Natural killer cell (primary cell): ENCODE measurements at regions not wholly inside any gene's neighbourhood (a gene's known extent, or its start where the extent isn't known, plus 50 kb on each side); places are given as distances from the start of the nearest gene placed in this dataset.
"Not testable (repeated sequence)": the region's sequence is repeated elsewhere in the genome, so short reads cannot be mapped to it uniquely, and the experiment has no call there.

Experiments used
- ATAC-seq, 3 donors: fragments of 150-1000 bp in 2 of 3; fragments of 200-7000 bp in 1 of 3; cut with Tn5 transposase; 1 replicate in 1 of 3; 2 replicates in 2 of 3; pipeline ENCODE4 v1.10.0; 2021; ENCODE audit warnings: mild to moderate bottlenecking in 2 of 3, moderate library complexity in 2 of 3
- DNase-seq, 2 donors: peaks; one replicate each; pipeline versions ENCODE4 v3.0.0 to v3.0.0-alpha.2; 2013 to 2021; ENCODE audit warnings: mixed read lengths in 1 of 2
- H3K27ac ChIP-seq: one replicate; pipeline ENCODE4 v1.5.1; 2013; ENCODE audit warnings: mild to moderate bottlenecking, low read length
- H3K27me3 ChIP-seq: one replicate; pipeline ENCODE4 v1.6.1; 2013; ENCODE audit warnings: low read length; ENCODE audit not compliant: control insufficient read depth, insufficient read depth
- H3K36me3 ChIP-seq: one replicate; pipeline ENCODE4 v1.6.1; 2013; ENCODE audit warnings: low read length; ENCODE audit not compliant: control insufficient read depth, insufficient read depth
- H3K4me1 ChIP-seq: one replicate; pipeline ENCODE4 v1.6.1; 2013; ENCODE audit warnings: low read length; ENCODE audit not compliant: control insufficient read depth, insufficient read depth
- H3K4me3 ChIP-seq: one replicate; pipeline ENCODE4 v1.5.1; 2013; ENCODE audit warnings: low read length
- H3K9me3 ChIP-seq: one replicate; pipeline ENCODE4 v1.6.1; 2013; ENCODE audit warnings: low read length; ENCODE audit not compliant: control insufficient read depth, insufficient read depth
- H3K27ac Mint-ChIP-seq, 2 donors: one replicate each; pipeline ENCODE4 v1.8.0; 2022; ENCODE audit warnings: mild to moderate bottlenecking in 2 of 2, mixed read lengths in 2 of 2, moderate library complexity in 1 of 2
- H3K27me3 Mint-ChIP-seq, 2 donors: one replicate each; pipeline ENCODE4 v1.8.0; 2022; ENCODE audit warnings: low read depth in 2 of 2, mixed read lengths in 2 of 2
- H3K36me3 Mint-ChIP-seq: one replicate; pipeline ENCODE4 v1.8.0; 2022; ENCODE audit warnings: mixed read lengths
- H3K4me1 Mint-ChIP-seq, 2 donors: one replicate each; pipeline ENCODE4 v1.8.0; 2022; ENCODE audit warnings: mixed read lengths in 2 of 2
- H3K4me3 Mint-ChIP-seq: one replicate; pipeline ENCODE4 v1.8.0; 2022; ENCODE audit warnings: mild to moderate bottlenecking, moderate library complexity, mixed read lengths
- H3K9me3 Mint-ChIP-seq, 2 donors: one replicate each; pipeline ENCODE4 v1.8.0; 2022; ENCODE audit warnings: mixed read lengths in 2 of 2
- WGBS: methylation state at CpG from one replicate; pipeline ENCODE4 v1.1.7; 2013; ENCODE audit warnings: missing lambda C conversion rate; ENCODE audit not compliant: insufficient coverage; 5-methylcytosine and 5-hydroxymethylcytosine counted together
- intact Hi-C: fragments of 100-400 bp; cut with micrococcal nuclease; formaldehyde crosslinking; loops from one replicate; pipeline ENCODE4 v1.14.2; 2022
- TF ChIP-seq, protein P1 (sequence below): fragments of 200-600 bp; IDR thresholded peaks from one replicate; pipeline ENCODE4 v1.8.0; 2022; ENCODE audit warnings: antibody characterized with exemption

DNA sequence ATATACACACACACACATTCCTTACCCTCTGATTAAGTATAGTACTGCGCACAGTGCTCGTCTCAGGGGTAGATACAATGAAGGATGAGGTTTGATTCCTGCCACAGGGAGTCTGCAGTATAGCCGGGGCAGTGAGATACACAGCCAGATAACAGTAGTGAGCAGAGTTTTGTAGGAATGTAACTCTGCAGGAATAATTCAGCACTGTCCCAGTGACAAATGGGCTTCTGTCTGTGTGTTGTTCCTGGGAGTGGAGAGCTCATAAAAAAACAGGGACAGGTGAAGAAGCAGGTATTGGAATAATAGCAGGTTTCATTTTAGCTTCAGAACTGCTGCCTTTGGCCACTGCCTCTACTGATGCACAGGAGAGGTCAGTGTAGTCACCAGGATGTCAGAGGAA, 85.3 kb upstream of the OR9Q1 start:
- TF ChIP-seq, protein P1, sequence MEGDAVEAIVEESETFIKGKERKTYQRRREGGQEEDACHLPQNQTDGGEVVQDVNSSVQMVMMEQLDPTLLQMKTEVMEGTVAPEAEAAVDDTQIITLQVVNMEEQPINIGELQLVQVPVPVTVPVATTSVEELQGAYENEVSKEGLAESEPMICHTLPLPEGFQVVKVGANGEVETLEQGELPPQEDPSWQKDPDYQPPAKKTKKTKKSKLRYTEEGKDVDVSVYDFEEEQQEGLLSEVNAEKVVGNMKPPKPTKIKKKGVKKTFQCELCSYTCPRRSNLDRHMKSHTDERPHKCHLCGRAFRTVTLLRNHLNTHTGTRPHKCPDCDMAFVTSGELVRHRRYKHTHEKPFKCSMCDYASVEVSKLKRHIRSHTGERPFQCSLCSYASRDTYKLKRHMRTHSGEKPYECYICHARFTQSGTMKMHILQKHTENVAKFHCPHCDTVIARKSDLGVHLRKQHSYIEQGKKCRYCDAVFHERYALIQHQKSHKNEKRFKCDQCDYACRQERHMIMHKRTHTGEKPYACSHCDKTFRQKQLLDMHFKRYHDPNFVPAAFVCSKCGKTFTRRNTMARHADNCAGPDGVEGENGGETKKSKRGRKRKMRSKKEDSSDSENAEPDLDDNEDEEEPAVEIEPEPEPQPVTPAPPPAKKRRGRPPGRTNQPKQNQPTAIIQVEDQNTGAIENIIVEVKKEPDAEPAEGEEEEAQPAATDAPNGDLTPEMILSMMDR: no peak
- Histone ChIP-seq H3K36me3 (no peaks in the 10 kb centered on the region), H3K4me3 (no peak overlapping the region), H3K27me3 (no peaks in the 10 kb centered on the region), H3K27ac (no peak overlapping the region), H3K9me3 (no peaks in the 10 kb centered on the region), H3K4me1 (no peaks in the 10 kb centered on the region)
- Mint-ChIP-seq H3K4me3 (no peak overlapping the region), H3K9me3 (no peaks in the 10 kb centered on the region), H3K27me3 (peaks cover 0 to 6% of the 10 kb centered on the region in 2 donors), H3K27ac (no peak overlapping the region), H3K4me1 (no peaks in the 10 kb centered on the region), H3K36me3 (no peaks in the 10 kb centered on the region)
- ATAC-seq: no peak
- WGBS: 66% methylated on average over 3 of the region's 3 CpGs
- intact Hi-C loops: no loop called here
- no peak for DNase-seq

DNA sequence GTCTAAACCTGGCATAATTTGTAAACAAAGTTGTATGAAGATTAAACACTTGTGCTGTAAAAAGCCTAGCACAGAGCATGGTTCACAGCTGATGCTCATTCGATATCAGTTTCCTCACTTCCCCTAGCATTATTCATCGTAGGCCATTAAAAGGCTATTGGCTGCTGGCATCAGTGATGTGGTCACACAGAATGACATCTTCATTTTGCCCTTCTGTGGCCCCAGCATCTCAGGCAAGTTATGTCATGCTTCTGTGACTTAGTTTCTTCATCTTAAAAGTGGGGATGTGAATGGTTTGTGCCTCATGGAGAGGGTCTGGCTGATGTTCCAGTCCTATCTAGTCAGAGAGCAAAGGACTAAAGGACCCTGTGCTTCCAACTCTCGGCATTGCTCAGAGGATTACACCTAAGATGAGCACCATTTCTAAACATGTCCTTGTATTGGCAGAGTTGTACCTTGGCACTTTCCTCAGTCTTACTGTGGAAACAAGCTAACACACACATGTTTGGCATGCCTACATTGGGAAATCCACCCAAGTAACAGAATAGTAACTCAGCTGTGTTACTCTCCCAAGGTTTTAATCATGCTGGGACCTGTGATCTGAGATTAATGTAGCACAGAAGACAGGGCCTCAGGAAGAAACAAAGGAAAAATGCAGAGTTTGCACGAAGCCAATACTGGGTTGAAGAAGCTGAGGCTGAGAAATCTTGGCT, 83.5 kb upstream of the OR9Q1 start:
- TF ChIP-seq, protein P1: no peak
- no peaks in the 10 kb centered on the region for H3K4me1 ChIP-seq
- no peaks in the 10 kb centered on the region for H3K9me3 ChIP-seq
- DNase-seq: no peak
- intact Hi-C loops: no loop called here
- H3K4me3 Mint-ChIP-seq: no peak overlapping the region
- no peak for ATAC-seq
- no peaks in the 10 kb centered on the region for H3K36me3 Mint-ChIP-seq
- H3K4me1 Mint-ChIP-seq: no peaks in the 10 kb centered on the region
- no peaks in the 10 kb centered on the region for H3K36me3 ChIP-seq
- H3K27ac Mint-ChIP-seq: no peak overlapping the region
- no peaks in the 10 kb centered on the region for H3K9me3 Mint-ChIP-seq
- 77% methylated on average over 4 of the region's 4 CpGs for WGBS
- H3K27me3 ChIP-seq: no peaks in the 10 kb centered on the region
- H3K4me3 ChIP-seq: no peak overlapping the region
- H3K27ac ChIP-seq: no peak overlapping the region
- peaks cover 0 to 6% of the 10 kb centered on the region in 2 donors for H3K27me3 Mint-ChIP-seq

DNA sequence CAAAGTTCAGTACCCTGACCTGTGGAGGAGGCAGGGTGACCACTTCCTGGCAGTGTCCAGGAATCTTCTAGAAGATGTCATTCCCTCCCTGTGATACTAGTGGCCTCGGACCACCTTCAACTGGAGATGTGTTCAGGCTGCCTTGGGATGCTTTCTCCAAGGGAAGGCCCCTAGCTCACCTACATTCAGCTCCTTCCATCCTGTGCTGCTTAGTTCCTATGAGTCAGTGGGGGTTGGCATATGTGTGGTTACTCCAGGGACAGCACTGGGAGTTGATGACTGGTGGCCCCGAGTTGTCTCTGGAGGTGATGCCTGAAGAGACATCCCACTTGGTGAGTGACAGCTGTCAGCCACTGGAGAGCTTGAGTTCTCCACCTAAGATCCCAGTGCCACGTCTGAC, 81.8 kb upstream of the OR9Q1 start:
- Mint-ChIP-seq H3K36me3 (no peaks in the 10 kb centered on the region), H3K9me3 (peaks cover 0 to 3% of the 10 kb centered on the region in 2 donors), H3K27me3 (peaks cover 0 to 6% of the 10 kb centered on the region in 2 donors), H3K4me1 (no peaks in the 10 kb centered on the region), H3K27ac (no peak overlapping the region), H3K4me3 (no peak overlapping the region)
- ATAC-seq: no peak
- Histone ChIP-seq H3K27me3 (no peaks in the 10 kb centered on the region), H3K27ac (no peak overlapping the region), H3K36me3 (no peaks in the 10 kb centered on the region), H3K9me3 (no peaks in the 10 kb centered on the region), H3K4me3 (no peak overlapping the region), H3K4me1 (no peaks in the 10 kb centered on the region)
- TF ChIP-seq, protein P1: no peak
- intact Hi-C loops: no loop called here
- WGBS: 62% methylated on average over 3 of the region's 3 CpGs
- DNase-seq: no peak

DNA sequence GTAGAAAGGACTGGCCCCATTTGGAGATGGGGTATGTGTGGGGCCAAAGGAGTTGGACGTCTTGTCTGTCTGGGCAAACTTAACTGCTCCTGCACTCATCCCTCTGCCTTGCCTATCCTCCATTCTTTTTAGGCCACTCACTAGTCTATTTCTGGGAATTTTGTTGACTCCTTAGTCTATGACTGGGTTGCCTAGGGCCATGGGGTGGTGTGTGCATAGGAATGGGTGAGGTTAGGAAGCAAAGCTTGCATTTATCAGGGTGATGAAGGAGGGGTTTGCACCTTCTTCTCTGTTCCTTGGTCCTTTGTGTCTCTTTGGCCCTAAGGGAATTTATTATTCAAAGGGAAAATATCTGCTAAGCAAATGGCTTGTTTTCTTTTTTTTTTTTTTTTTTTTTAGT, 80.9 kb upstream of the OR9Q1 start:
- Mint-ChIP-seq H3K27me3 (peaks cover 0 to 6% of the 10 kb centered on the region in 2 donors), H3K4me1 (no peaks in the 10 kb centered on the region), H3K9me3 (peaks cover 0 to 3% of the 10 kb centered on the region in 2 donors), H3K27ac (no peak overlapping the region), H3K36me3 (no peaks in the 10 kb centered on the region), H3K4me3 (no peak overlapping the region)
- H3K27ac ChIP-seq: no peak overlapping the region
- no peaks in the 10 kb centered on the region for H3K4me1 ChIP-seq
- WGBS: 57% methylated on average over 1 of the region's 1 CpG
- DNase-seq (no peak), ATAC-seq (no peak)
- no peak overlapping the region for H3K4me3 ChIP-seq
- no peaks in the 10 kb centered on the region for H3K36me3 ChIP-seq
- no peaks in the 10 kb centered on the region for H3K9me3 ChIP-seq
- H3K27me3 ChIP-seq: no peaks in the 10 kb centered on the region
- TF ChIP-seq, protein P1: no peak
- intact Hi-C loops: no loop called here

DNA sequence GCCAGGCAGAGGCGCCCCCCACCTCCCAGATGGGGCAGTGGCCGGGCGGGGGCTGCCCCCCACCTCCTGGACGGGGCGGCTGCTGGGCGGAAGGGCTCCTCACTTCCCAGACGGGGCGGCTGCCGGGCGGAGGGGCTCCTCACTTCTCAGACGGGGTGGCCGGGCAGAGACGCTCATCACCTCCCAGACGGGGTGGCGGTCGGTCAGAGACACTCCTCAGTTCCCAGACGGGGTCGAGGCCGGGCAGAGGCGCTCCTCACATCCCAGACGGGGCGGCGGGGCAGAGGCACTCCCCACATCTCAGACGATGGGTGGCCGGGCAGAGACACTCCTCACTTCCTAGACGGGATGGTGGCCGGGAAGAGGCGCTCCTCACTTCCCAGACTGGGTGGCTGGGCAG, 79.9 kb upstream of the OR9Q1 start:
- H3K4me1 Mint-ChIP-seq, H3K27me3 ChIP-seq, DNase-seq, H3K27ac Mint-ChIP-seq, H3K4me3 Mint-ChIP-seq, H3K9me3 Mint-ChIP-seq, H3K9me3 ChIP-seq, H3K27ac ChIP-seq, H3K4me3 ChIP-seq, intact Hi-C loops, H3K27me3 Mint-ChIP-seq, H3K4me1 ChIP-seq, ATAC-seq, H3K36me3 ChIP-seq, H3K36me3 Mint-ChIP-seq: not testable (repeated sequence)
- WGBS: 91% methylated on average over 21 of the region's 28 CpGs
